HG03521 (cell line): ENCODE measurements at regions not wholly inside any gene's neighbourhood (a gene's known extent, or its start where the extent isn't known, plus 50 kb on each side); places are given as distances from the start of the nearest gene placed in this dataset.

ENCODE experiments used
- ATAC-seq: cut with Tn5 transposase; IDR thresholded peaks from one replicate; pipeline ENCODE4 v1.9.1; 2021; ENCODE audit warnings: mild to moderate bottlenecking, moderate library complexity; ENCODE audit not compliant: unreplicated experiment

GRCh38 chr5:133668458-133668857, 56.1 kb upstream of the FSTL4 start:
- ATAC-seq, result no peak

GRCh38 chr5:133667217-133667616, 54.9 kb upstream of the FSTL4 start:
- no peak for ATAC-seq

GRCh38 chr5:133665571-133665970, 53.2 kb upstream of the FSTL4 start:
- ATAC-seq, result no peak

- ATAC-seq, result no peak
Observed at GRCh38 chr5:133664422-133664821, 52.1 kb upstream of the FSTL4 start.

GRCh38 chr5:133663397-133664054, 51.2 kb upstream of the FSTL4 start:
- ATAC-seq, result no peak

- ATAC-seq, result no peak
Observed at GRCh38 chr5:133662578-133662977, 50.2 kb upstream of the FSTL4 start.
